ENCODE measurements at regions not wholly inside any gene's neighbourhood (a gene's known extent, or its start where the extent isn't known, plus 50 kb on each side); places are given as distances from the start of the nearest gene placed in this dataset.

GRCh38 chr13:78934336-78934735 is 275.4 kb upstream of the OBI1 start:
- no peaks in the 10 kb centered on the region for H3K36me3 ChIP-seq
- no peaks in the 10 kb centered on the region for H3K9me3 ChIP-seq
- intact Hi-C loops (cut with DNase I), result no loop called here
- no peaks in the 10 kb centered on the region for H3K4me1 ChIP-seq
- DNase-seq, result no peak
- H3K4me3 ChIP-seq, result no peak overlapping the region
- TF ChIP-seq, protein P1, sequence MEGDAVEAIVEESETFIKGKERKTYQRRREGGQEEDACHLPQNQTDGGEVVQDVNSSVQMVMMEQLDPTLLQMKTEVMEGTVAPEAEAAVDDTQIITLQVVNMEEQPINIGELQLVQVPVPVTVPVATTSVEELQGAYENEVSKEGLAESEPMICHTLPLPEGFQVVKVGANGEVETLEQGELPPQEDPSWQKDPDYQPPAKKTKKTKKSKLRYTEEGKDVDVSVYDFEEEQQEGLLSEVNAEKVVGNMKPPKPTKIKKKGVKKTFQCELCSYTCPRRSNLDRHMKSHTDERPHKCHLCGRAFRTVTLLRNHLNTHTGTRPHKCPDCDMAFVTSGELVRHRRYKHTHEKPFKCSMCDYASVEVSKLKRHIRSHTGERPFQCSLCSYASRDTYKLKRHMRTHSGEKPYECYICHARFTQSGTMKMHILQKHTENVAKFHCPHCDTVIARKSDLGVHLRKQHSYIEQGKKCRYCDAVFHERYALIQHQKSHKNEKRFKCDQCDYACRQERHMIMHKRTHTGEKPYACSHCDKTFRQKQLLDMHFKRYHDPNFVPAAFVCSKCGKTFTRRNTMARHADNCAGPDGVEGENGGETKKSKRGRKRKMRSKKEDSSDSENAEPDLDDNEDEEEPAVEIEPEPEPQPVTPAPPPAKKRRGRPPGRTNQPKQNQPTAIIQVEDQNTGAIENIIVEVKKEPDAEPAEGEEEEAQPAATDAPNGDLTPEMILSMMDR (IDR thresholded peaks at IDR 0.05), result no peak
- no peak overlapping the region for H3K27ac ChIP-seq
- H3K27me3 ChIP-seq, result no peaks in the 10 kb centered on the region
- H3K9ac ChIP-seq (ENCODE audit: low read depth in 2 of 2, low read length in 2 of 2), result no peak overlapping the region

GRCh38 chr13:78915015-78915414 is 256.1 kb upstream of the OBI1 start:
- Histone ChIP-seq H3K27ac (no peak overlapping the region), H3K4me3 (no peak overlapping the region), H3K4me1 (no peaks in the 10 kb centered on the region), H3K27me3 (no peaks in the 10 kb centered on the region), H3K9ac (ENCODE audit: low read depth in 2 of 2, low read length in 2 of 2) (no peak overlapping the region), H3K36me3 (no peaks in the 10 kb centered on the region), H3K9me3 (no peaks in the 10 kb centered on the region)
- intact Hi-C loops (cut with DNase I), result no loop called here
- TF ChIP-seq, protein P1 (IDR thresholded peaks at IDR 0.05), result no peak
- no peak for DNase-seq

DNA sequence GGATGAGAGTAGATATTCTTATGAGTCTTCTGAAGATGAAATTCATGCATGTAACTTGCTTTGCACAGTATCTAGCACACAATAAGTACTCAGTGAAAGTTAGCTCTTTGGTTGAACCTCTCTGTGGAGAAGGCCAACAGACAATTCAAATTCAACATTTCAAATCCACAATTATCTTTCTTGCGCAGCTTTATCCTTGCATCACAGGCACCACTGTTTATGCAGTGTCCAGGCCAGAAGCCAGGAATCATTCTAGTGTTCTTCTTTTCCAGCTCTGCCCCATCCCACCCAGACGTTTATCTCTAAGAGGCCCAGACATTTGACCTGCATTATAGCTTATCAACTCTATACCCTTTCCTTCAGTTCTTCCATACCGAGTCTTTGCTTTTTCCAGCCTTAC is 254.7 kb upstream of the OBI1 start:
- Histone ChIP-seq H3K9me3 (no peaks in the 10 kb centered on the region), H3K27me3 (no peaks in the 10 kb centered on the region), H3K36me3 (no peaks in the 10 kb centered on the region), H3K27ac (no peak overlapping the region), H3K4me3 (no peak overlapping the region), H3K4me1 (no peaks in the 10 kb centered on the region), H3K9ac (ENCODE audit: low read depth in 2 of 2, low read length in 2 of 2) (no peak overlapping the region)
- no peak for DNase-seq
- intact Hi-C loops (cut with DNase I), result no loop called here
- TF ChIP-seq, protein P1 (IDR thresholded peaks at IDR 0.05), result no peak

- H3K36me3 ChIP-seq, result no peaks in the 10 kb centered on the region
- H3K4me1 ChIP-seq, result no peaks in the 10 kb centered on the region
- no peak for DNase-seq
- H3K9me3 ChIP-seq, result no peaks in the 10 kb centered on the region
- H3K4me3 ChIP-seq, result no peak overlapping the region
- no peaks in the 10 kb centered on the region for H3K27me3 ChIP-seq
- no peak overlapping the region for H3K9ac ChIP-seq (ENCODE audit: low read depth in 2 of 2, low read length in 2 of 2)
- intact Hi-C loops (cut with DNase I), result no loop called here
- TF ChIP-seq, protein P1 (IDR thresholded peaks at IDR 0.05), result no peak
- no peak overlapping the region for H3K27ac ChIP-seq
Measured at GRCh38 chr13:78910147-78910546, 251.2 kb upstream of the OBI1 start.

- Histone ChIP-seq H3K36me3 (no peaks in the 10 kb centered on the region), H3K9me3 (no peaks in the 10 kb centered on the region), H3K27ac (no peak overlapping the region), H3K27me3 (no peaks in the 10 kb centered on the region), H3K9ac (ENCODE audit: low read depth in 2 of 2, low read length in 2 of 2) (no peak overlapping the region), H3K4me1 (no peaks in the 10 kb centered on the region), H3K4me3 (no peak overlapping the region)
- intact Hi-C loops (cut with DNase I), result no loop called here
- DNase-seq, result no peak
- TF ChIP-seq, protein P1 (IDR thresholded peaks at IDR 0.05), result no peak
Measured at GRCh38 chr13:78909276-78909675, 250.3 kb upstream of the OBI1 start.

DNA sequence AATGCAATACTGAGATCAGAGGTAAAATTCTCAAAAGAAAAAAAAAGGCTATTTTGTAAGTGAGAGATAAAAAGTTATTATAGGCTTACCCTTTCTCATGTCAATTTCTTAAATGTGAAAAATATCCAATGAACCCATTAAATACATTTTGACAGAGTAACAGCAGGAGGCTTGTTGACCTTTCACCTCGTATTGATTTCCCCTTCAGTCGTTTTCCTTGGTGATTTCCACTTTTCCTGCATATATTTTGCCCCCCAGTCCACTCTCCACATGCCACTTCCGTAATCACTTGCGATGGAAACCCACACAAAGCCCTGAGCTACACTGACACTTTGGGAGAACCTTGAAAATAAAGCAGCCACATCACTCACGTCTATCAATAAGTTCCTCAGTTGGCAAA is 248.1 kb upstream of the OBI1 start:
- Histone ChIP-seq H3K27me3 (no peaks in the 10 kb centered on the region), H3K36me3 (no peaks in the 10 kb centered on the region), H3K9ac (ENCODE audit: low read depth in 2 of 2, low read length in 2 of 2) (no peak overlapping the region), H3K9me3 (no peaks in the 10 kb centered on the region), H3K4me1 (no peaks in the 10 kb centered on the region), H3K27ac (no peak overlapping the region), H3K4me3 (no peak overlapping the region)
- TF ChIP-seq, protein P1 (IDR thresholded peaks at IDR 0.05), result no peak
- intact Hi-C loops (cut with DNase I), result no loop called here
- DNase-seq, result no peak
